ENCODE measurements at regions not wholly inside any gene's neighbourhood (a gene's known extent, or its start where the extent isn't known, plus 50 kb on each side); places are given as distances from the start of the nearest gene placed in this dataset.

DNA sequence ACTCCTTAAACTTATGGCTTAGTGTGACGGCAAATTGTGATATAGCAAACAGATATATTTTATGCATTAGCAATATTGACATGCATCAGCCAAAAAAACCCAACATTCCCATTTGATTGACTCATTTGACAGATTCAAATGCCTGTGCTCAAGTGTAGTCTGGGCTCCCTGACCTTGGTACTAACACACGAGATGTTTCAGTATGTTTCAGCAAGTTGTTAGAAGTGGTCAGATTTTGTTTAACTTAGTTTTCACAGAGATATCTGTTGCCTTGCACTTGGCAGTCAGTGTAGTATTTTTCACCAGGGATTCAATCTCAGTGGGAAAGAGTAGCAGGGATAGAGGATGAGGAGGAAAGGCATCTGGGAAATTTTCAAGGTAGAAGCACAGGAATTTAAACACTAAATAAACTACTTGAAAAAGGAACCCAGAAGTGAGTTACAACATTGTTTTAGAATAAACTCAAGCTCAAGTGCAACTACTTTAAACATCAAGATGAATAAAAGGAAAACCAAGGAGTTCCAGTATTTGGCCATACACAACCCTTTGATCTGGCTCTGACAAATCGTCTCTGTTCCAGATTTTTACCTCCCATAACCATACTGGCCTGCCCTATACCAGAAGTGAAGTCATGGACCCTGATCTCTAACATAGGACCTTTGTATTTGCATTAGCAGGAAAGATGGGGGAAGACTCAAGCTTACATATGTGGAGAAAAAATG, 56.5 kb upstream of the BLID start:
- Histone ChIP-seq H3K4me3 (no peak overlapping the region), H3K4me1 (ENCODE audit: insufficient read depth) (peaks cover 2% of the 10 kb centered on the region), H3K27me3 (no peaks in the 10 kb centered on the region), H3K36me3 (no peaks in the 10 kb centered on the region), H3K9me3 (no peaks in the 10 kb centered on the region), H3K27ac (no peak overlapping the region)
- TF ChIP-seq EP300 (IDR thresholded peaks at IDR 0.05), result no peak
- TF ChIP-seq, protein P1, sequence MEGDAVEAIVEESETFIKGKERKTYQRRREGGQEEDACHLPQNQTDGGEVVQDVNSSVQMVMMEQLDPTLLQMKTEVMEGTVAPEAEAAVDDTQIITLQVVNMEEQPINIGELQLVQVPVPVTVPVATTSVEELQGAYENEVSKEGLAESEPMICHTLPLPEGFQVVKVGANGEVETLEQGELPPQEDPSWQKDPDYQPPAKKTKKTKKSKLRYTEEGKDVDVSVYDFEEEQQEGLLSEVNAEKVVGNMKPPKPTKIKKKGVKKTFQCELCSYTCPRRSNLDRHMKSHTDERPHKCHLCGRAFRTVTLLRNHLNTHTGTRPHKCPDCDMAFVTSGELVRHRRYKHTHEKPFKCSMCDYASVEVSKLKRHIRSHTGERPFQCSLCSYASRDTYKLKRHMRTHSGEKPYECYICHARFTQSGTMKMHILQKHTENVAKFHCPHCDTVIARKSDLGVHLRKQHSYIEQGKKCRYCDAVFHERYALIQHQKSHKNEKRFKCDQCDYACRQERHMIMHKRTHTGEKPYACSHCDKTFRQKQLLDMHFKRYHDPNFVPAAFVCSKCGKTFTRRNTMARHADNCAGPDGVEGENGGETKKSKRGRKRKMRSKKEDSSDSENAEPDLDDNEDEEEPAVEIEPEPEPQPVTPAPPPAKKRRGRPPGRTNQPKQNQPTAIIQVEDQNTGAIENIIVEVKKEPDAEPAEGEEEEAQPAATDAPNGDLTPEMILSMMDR (IDR thresholded peaks at IDR 0.05), result no peak
- TF ChIP-seq POLR2A (IDR thresholded peaks at IDR 0.05), result no peak
- intact Hi-C loops (cut with DNase I), result loop anchor here in 1 of 4 donors (1.0 kb wide), 1 partner anchor 13 kb away; no protein-coding TSS in a partner anchor
- WGBS, 3 donors, result 51 to 67% (median 53%) methylated on average over 3 of the region's 3 CpGs
- no peak for DNase-seq

DNA sequence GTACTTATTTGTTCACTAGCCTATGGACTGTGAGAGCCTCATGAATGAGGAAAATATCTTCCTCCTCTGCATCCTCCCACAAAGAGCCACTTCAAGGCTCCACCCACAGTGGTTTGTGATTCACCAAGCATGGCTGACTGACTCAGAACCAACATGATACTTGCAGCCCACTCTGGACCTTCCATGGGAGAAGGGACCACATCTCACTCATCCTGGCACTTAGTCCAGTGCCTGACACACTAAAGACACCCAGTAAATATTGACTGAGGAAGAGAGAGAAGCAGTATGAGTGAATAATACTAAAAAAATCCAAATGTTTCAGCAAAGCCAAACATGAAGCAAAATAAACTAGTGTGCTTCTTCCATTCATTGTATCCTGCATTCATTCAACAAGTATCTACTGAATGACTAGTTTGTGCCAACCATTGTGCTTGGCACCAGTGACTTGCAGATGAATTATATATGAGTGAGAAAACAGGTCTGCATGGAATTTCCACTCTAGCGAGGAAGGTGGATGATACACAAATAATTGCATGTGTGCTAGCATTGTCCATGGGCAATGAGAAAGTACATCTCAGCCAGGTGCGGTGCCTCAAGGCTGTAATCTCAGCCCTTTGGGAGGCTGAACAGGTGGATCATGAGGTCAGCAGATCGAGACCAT, 54.9 kb upstream of the BLID start:
- no peak overlapping the region for H3K27ac ChIP-seq
- no peaks in the 10 kb centered on the region for H3K4me1 ChIP-seq (ENCODE audit: insufficient read depth)
- H3K9me3 ChIP-seq, result no peaks in the 10 kb centered on the region
- 94 to 97% (median 95%) methylated on average over 3 of the region's 3 CpGs for WGBS, 3 donors
- H3K4me3 ChIP-seq, result no peak overlapping the region
- H3K27me3 ChIP-seq, result no peaks in the 10 kb centered on the region
- DNase-seq, result no peak
- H3K36me3 ChIP-seq, result no peaks in the 10 kb centered on the region
- intact Hi-C loops (cut with DNase I), result no loop called here
- TF ChIP-seq EP300 (IDR thresholded peaks at IDR 0.05), result no peak
- TF ChIP-seq, protein P1 (IDR thresholded peaks at IDR 0.05), result no peak

DNA sequence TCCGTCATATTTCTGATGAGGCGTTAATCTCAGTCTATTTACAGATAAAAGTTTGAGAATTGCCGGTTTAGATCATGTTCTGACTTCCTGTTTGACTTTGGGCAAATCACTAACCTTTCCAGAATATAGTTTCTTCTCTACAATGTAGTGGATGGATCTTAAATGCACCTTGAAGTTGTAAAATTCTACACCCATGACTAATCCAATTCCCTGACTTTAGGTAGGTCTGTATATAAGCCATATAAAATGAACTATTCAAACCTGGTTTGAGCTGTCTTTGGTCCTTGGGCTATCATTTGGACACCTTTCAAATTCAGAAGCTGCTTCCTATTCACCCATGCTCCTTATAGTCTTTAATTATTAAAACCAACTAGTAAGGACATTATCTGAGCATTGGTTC, 52.2 kb upstream of the BLID start:
- Histone ChIP-seq H3K9me3 (no peaks in the 10 kb centered on the region), H3K27me3 (no peaks in the 10 kb centered on the region), H3K36me3 (no peaks in the 10 kb centered on the region), H3K27ac (no peak overlapping the region), H3K4me3 (no peak overlapping the region), H3K4me1 (ENCODE audit: insufficient read depth) (peaks cover 3% of the 10 kb centered on the region)
- 72 to 79% (median 72%) methylated on average over 3 of the region's 3 CpGs for WGBS, 3 donors
- intact Hi-C loops (cut with DNase I), result no loop called here
- DNase-seq, result no peak
- TF ChIP-seq POLR2A (IDR thresholded peaks at IDR 0.05), result no peak
- TF ChIP-seq, protein P1 (IDR thresholded peaks at IDR 0.05), result no peak
- TF ChIP-seq EP300 (IDR thresholded peaks at IDR 0.05), result no peak

DNA sequence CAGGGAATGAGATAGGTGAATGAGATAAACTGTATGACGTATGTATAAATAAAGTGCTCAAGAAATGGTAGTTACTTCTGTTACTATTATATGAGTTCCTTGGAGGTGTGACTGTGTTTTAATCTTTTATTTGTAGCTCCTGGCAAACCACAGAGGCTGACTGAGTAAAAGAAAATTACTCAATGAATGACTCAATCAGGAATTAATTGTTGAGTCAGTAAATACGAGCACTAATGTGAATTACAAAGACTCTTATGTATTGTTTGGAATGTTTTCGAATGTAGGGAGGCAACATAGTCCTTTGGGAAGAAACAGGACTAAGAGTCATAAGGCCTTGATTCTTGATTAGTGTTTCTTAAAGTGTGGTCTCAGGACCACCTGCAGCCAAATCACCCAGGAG, 51.1 kb upstream of the BLID start:
- Histone ChIP-seq H3K36me3 (no peaks in the 10 kb centered on the region), H3K27me3 (no peaks in the 10 kb centered on the region), H3K4me3 (no peak overlapping the region), H3K9me3 (no peaks in the 10 kb centered on the region), H3K27ac (no peak overlapping the region), H3K4me1 (ENCODE audit: insufficient read depth) (peaks cover 5% of the 10 kb centered on the region)
- no peak for DNase-seq
- no peak for TF ChIP-seq EP300 (IDR thresholded peaks at IDR 0.05)
- TF ChIP-seq POLR2A (IDR thresholded peaks at IDR 0.05), result no peak
- TF ChIP-seq, protein P1 (IDR thresholded peaks at IDR 0.05), result no peak
- intact Hi-C loops (cut with DNase I), result no loop called here
- WGBS, 3 donors, result 61 to 74% (median 68%) methylated on average over 3 of the region's 3 CpGs

Measured in ovary (tissue), 7 donors.